Activated CD8-positive, alpha-beta memory T cell treated with anti-CD3 and anti-CD28 coated beads for 48 hours (primary cell): ENCODE measurements at regions not wholly inside any gene's neighbourhood (a gene's known extent, or its start where the extent isn't known, plus 50 kb on each side); places are given as distances from the start of the nearest gene placed in this dataset.
"Not testable (repeated sequence)": the region's sequence is repeated elsewhere in the genome, so short reads cannot be mapped to it uniquely, and the experiment has no call there.

Experiments
- DNase-seq, 3 experiments: peaks; one replicate each; pipeline ENCODE4 v3.0.0-alpha.2; 2020; ENCODE audit warnings: low read depth in 2 of 3, low spot score in 2 of 3

DNA sequence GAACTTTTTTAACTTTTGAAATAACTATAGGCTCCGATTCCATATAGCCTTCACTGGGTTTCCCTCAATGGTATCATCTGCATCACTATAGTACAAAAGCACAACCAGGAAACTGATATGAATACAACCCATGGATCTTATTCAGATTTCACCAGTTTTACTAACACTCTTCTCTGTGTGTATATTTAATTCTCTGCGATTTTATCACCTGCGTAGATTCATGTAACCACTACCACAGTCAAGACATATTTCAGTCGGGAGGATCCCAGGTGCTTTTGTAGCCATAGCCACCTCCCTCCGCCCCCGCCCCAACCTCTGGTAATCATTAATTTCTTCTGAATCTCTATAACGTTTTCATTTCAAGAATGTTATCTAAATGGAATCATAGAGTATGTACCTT, 82.8 kb upstream of the C7orf33 start:
- DNase-seq: no peak

- no peak for DNase-seq
Observed at GRCh38 chr7:148514236-148514635, 76.3 kb upstream of the C7orf33 start.

DNA sequence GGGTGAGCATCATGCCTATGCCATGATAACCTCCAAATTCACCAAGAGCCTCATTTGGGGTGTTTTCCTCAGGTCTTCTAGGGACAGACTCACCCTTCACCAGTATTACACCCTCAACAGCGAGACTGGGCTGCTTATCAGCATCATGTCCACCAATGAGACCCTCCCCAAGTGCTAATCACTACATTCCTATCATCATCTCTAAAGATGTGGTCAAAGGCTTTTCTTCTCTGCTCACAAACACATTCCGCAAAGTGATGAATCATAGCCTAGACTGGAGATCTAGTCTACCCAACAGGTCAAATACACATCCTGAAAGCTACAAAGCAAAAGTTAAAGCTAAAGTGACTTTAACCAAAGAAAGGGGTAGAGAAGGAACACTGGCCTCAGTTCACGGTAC, 75.3 kb upstream of the C7orf33 start:
- DNase-seq: no peak

DNA sequence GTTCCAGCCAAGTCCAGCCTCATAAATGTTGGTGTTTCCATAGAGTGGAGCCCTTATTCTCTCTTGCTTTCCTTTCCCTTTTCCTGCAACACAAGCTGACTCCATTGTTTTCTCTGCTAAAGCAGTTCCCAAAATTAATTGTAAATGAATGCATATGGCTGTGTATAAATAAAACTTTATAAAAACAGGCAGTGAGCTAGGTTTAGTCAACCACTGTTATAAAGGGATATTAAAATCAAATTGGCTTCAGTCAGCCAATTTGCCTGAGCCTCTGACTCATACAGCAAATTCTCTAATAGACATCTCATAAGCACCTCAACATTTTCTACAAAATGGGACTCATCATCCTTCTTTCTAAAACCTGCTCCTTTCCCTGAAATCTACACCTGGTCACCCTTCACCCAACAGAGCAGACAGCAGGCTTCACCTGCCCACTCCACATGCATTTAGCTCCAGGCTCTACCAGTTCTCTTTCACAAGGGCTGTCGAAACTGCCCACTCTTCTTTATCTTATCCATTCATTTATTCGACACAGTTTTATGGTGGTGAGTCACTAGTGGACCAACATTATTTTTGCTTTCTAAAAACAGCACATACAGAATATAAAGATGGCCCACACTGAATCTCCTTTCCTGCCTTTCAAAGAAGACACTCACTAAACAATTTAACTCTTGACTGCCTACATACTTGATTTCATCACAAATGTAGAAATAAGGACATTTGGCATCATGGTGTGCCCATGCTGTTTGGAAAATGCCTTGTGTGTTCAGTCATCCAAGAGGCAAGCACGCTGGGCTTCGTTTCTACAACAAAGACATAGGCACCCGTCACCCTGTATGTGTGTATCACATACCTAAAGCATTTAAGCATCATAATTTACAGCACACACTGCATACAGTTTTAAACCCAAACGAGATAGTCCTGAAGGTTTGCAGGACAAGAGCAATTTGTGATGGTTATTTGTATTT, 74.6 kb upstream of the C7orf33 start:
- no peak for DNase-seq

GRCh38 chr7:148519386-148519785, 71.2 kb upstream of the C7orf33 start:
- DNase-seq: not testable (repeated sequence)

- no peak for DNase-seq
Observed at GRCh38 chr7:148521271-148521670, 69.3 kb upstream of the C7orf33 start.

- DNase-seq: no peak
Observed at GRCh38 chr7:148523550-148523949, 67.0 kb upstream of the C7orf33 start.

- no peak for DNase-seq
Observed at GRCh38 chr7:148524479-148525224, 65.9 kb upstream of the C7orf33 start.

GRCh38 chr7:148527717-148528168, 62.8 kb upstream of the C7orf33 start:
- peak; percentile 49 to 64 (median 60) for DNase-seq

DNA sequence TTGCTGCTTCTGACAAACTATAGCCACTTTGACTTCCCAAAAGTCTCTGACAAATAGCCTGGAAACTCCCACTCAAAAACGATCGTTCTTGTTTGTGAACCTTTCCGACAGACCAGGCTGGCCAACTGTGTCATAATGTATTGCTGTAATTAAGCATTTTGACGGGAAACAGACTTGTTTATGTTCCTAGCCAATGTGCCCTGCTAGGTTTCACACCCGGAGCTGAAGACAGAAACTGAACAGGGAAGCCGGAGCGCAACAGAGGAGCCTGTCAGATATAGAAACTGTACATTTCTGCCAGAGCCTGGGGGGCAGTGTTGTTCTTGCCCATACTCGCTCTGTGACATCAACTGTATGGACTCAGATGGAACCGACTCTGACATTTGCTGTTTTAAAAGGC, 55.3 kb upstream of the C7orf33 start:
- peak in 1 of 3 experiments; percentile 2 for DNase-seq

DNA sequence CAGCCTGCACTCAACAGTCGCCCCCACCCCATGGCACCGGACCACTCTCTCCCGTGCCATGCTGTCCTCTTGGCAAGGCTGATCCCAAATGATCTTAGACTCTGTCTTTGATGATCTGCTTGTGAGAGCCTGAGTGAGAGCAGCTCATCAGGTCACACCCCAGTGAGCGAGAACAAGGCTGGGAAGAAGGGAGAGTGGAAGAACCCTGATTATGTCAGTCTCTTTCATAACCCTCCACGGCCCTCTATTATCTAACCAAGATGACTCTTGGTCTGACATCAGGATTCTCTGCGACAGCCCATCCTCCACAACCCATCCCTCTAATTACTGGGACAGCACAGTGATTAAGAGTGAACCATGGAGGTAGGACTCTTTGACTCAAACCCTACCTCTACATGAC, 53.1 kb upstream of the C7orf33 start:
- DNase-seq: no peak

DNA sequence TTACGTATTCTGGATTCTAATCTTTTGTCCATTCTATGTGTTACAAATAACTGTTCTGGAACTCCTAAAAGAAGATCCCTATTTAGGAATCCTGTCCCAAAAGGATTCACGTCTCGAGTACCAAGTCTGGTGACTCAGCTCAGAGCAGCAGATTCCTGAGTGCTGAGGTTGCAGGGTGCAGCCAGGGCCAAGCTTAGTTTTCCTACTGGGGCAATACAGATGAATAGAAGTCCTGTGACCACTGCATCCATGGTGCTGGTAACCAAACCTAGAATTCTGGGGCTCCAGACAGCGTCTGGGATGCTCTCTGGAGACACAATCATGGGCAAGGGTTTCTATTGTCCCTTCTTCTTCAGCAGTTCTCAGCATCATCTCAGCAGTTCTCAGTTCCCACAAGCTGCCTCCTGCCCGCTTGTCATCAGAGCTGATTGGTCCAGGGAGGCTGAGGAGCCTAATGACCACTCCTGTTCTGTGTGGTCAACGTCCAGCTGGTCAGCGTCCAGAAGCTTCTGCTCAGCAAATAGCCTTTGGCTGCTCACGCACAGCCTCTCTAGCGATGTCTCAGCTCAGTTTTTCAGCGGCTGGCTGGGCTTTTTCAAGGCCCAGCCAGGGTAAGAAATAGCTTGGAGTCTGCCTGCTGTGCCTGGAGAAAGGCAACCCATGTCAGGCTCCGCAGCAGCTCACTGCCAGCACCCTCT, 50.4 kb upstream of the C7orf33 start:
- no peak for DNase-seq
